ENCODE measurements at regions not wholly inside any gene's neighbourhood (a gene's known extent, or its start where the extent isn't known, plus 50 kb on each side); places are given as distances from the start of the nearest gene placed in this dataset.

DNA sequence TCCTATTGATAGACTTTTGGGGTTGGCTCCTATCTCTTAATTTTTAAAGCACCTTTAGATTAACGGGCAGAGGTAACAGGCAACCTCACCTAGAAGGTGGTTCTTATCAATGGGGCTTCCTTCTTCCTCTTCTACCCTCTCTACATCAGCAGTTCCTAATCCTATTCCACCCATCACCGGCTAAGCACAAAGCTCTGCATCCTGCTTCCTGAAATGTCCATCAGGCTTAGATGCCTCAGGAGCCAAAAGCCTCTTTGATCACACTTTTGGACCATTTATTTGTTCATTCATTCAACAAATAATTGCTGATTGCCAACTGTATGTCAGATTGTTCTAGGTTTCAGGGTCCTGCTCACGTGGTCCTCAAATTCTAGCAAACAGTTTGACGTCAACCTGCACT lies 586.0 kb downstream of the TOX3 start:
- Histone ChIP-seq H3K4ac (ENCODE audit: low read length) (no peak overlapping the region), H3K4me2 (ENCODE audit: insufficient read depth, low read length, poor library complexity, severe bottlenecking) (no peak overlapping the region), H3K14ac (ENCODE audit: low read length) (no peak overlapping the region), H3K27ac (replicated peaks; ENCODE audit: low read length) (no peak overlapping the region), H2AK5ac (ENCODE audit: low read depth, low read length) (no peak overlapping the region), H3K9me3 (replicated peaks in 1 of 2; ENCODE audit: control insufficient read depth in 2 of 2, insufficient read depth in 1 of 2, low read depth in 1 of 2, low read length in 2 of 2) (no peaks in the 10 kb centered on the region), H3K36me3 (replicated peaks in 1 of 2; ENCODE audit: control insufficient read depth in 2 of 2, insufficient read depth in 2 of 2, low read length in 2 of 2) (no peaks in the 10 kb centered on the region), H3K23ac (ENCODE audit: low read depth, low read length, poor library complexity) (no peak overlapping the region), H3K4me3 (ENCODE audit: low read length in 2 of 2) (no peak overlapping the region), H3K79me1 (ENCODE audit: low read depth, low read length) (no peaks in the 10 kb centered on the region), H3K27me3 (ENCODE audit: control insufficient read depth in 3 of 3, insufficient read depth in 3 of 3, low read depth in 1 of 3, low read length in 3 of 3) (peaks cover 0 to 6% (median 0%) of the 10 kb centered on the region in 3 experiments), H3K9ac (ENCODE audit: low read depth, low read length, poor library complexity) (no peak overlapping the region), H3K4me1 (ENCODE audit: control insufficient read depth in 2 of 2, insufficient read depth in 1 of 2, low read depth in 1 of 2, low read length in 2 of 2) (peaks cover 0 to 2% of the 10 kb centered on the region in 2 donors), H2BK15ac (ENCODE audit: low read length) (no peak overlapping the region), H4K8ac (ENCODE audit: low read depth, low read length) (no peak overlapping the region), H2AFZ (ENCODE audit: low read length) (no peak overlapping the region), H2BK120ac (ENCODE audit: low read depth, low read length) (no peak overlapping the region), H3K18ac (ENCODE audit: low read length) (no peak overlapping the region), H2BK5ac (ENCODE audit: low read length) (no peak overlapping the region), H4K91ac (ENCODE audit: low read depth, low read length, poor library complexity) (no peak overlapping the region), H2BK12ac (ENCODE audit: low read length) (no peak overlapping the region)
- DNase-seq (ENCODE audit: low spot score), result peak; percentile 50
- no CpG with 5 or more reads among the region's 4 CpGs for WGBS, 2 donors (ENCODE audit: extremely low coverage in 2 of 2, insufficient read length in 2 of 2, insufficient replicate concordance in 1 of 2)

DNA sequence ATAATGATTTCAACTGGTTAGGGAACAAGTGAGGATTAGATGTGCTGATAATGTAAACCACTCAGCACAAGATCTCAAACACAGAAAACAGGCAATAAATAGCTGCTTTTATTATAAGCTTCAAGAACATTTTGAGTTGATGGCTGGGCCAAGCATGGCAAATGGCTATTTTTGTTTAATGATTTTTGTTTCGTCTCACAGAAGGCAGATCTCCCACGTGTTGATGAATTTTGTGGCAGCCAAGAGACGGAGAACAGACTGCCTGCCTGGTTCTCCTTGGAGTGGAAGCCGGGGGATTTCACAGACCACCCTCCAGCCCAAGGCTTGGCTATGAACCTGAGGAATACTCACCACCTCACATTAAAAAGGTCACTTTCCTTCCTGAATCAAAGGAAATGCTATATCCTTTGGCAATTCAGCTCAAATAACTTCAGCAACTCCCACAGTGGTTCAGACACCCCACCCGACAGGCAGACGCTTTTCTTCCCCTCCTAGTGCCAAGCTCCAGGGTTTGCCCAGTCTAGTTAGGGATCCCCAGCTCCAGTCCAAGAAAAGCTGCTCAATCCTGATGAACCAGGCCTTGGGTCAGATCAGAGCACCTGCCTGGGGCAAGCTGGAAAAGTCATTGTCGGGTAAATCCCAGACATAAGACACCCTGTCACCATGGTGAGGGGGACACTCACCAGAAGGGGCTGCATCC lies 593.5 kb downstream of the TOX3 start:
- DNase-seq (ENCODE audit: low spot score), result no peak
- H4K8ac ChIP-seq (ENCODE audit: low read depth, low read length), result no peak overlapping the region
- H3K9ac ChIP-seq (ENCODE audit: low read depth, low read length, poor library complexity), result no peak overlapping the region
- H2BK15ac ChIP-seq (ENCODE audit: low read length), result no peak overlapping the region
- H3K23ac ChIP-seq (ENCODE audit: low read depth, low read length, poor library complexity), result no peak overlapping the region
- H3K4ac ChIP-seq (ENCODE audit: low read length), result no peak overlapping the region
- WGBS, 2 donors (ENCODE audit: extremely low coverage in 2 of 2, insufficient read length in 2 of 2, insufficient replicate concordance in 1 of 2), result no CpG with 5 or more reads among the region's 7 CpGs
- no peaks in the 10 kb centered on the region for H3K9me3 ChIP-seq (replicated peaks in 1 of 2; ENCODE audit: control insufficient read depth in 2 of 2, insufficient read depth in 1 of 2, low read depth in 1 of 2, low read length in 2 of 2)
- H2BK5ac ChIP-seq (ENCODE audit: low read length), result no peak overlapping the region
- no peak overlapping the region for H2BK12ac ChIP-seq (ENCODE audit: low read length)
- peaks cover 0 to 6% of the 10 kb centered on the region in 2 donors for H3K4me1 ChIP-seq (ENCODE audit: control insufficient read depth in 2 of 2, insufficient read depth in 1 of 2, low read depth in 1 of 2, low read length in 2 of 2)
- no peak overlapping the region for H2BK120ac ChIP-seq (ENCODE audit: low read depth, low read length)
- no peak overlapping the region for H4K91ac ChIP-seq (ENCODE audit: low read depth, low read length, poor library complexity)
- no peaks in the 10 kb centered on the region for H3K36me3 ChIP-seq (replicated peaks in 1 of 2; ENCODE audit: control insufficient read depth in 2 of 2, insufficient read depth in 2 of 2, low read length in 2 of 2)
- H3K4me2 ChIP-seq (ENCODE audit: insufficient read depth, low read length, poor library complexity, severe bottlenecking), result no peak overlapping the region
- no peak overlapping the region for H3K14ac ChIP-seq (ENCODE audit: low read length)
- H3K27me3 ChIP-seq (ENCODE audit: control insufficient read depth in 3 of 3, insufficient read depth in 3 of 3, low read depth in 1 of 3, low read length in 3 of 3), result peaks cover 0 to 23% (median 0%) of the 10 kb centered on the region in 3 experiments
- no peak overlapping the region for H3K18ac ChIP-seq (ENCODE audit: low read length)
- H2AK5ac ChIP-seq (ENCODE audit: low read depth, low read length), result no peak overlapping the region
- no peak overlapping the region for H3K27ac ChIP-seq (replicated peaks; ENCODE audit: low read length)
- H3K79me1 ChIP-seq (ENCODE audit: low read depth, low read length), result no peaks in the 10 kb centered on the region
- no peak overlapping the region for H2AFZ ChIP-seq (ENCODE audit: low read length)
- H3K4me3 ChIP-seq (ENCODE audit: low read length in 2 of 2), result no peak overlapping the region

DNA sequence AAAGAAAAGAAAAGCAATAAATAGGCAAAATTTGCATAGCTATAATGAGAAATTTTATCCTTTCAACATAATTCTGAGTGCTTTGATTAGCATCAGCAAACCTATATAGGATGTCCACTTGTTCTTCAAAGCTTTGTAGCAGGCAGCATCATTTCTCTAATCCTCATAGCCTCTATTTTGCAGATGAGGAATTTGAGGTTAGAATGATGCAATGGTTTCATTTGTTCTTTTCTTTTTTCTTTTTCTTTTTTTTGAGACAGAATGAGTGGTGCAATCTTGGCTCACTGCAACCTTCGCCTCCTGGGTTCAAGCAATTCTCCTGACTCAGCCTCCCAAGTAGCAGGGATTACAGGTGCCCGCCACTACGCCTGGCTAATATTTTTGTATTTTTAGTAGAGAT lies 594.4 kb downstream of the TOX3 start:
- no peak overlapping the region for H3K9ac ChIP-seq (ENCODE audit: low read depth, low read length, poor library complexity)
- H2BK12ac ChIP-seq (ENCODE audit: low read length), result no peak overlapping the region
- peaks cover 0 to 6% of the 10 kb centered on the region in 2 donors for H3K4me1 ChIP-seq (ENCODE audit: control insufficient read depth in 2 of 2, insufficient read depth in 1 of 2, low read depth in 1 of 2, low read length in 2 of 2)
- no peak overlapping the region for H2BK15ac ChIP-seq (ENCODE audit: low read length)
- H3K27ac ChIP-seq (replicated peaks; ENCODE audit: low read length), result no peak overlapping the region
- H3K9me3 ChIP-seq (replicated peaks in 1 of 2; ENCODE audit: control insufficient read depth in 2 of 2, insufficient read depth in 1 of 2, low read depth in 1 of 2, low read length in 2 of 2), result no peaks in the 10 kb centered on the region
- H3K4me2 ChIP-seq (ENCODE audit: insufficient read depth, low read length, poor library complexity, severe bottlenecking), result no peak overlapping the region
- no peak overlapping the region for H2AFZ ChIP-seq (ENCODE audit: low read length)
- no peak for DNase-seq (ENCODE audit: low spot score)
- no CpG with 5 or more reads among the region's 3 CpGs for WGBS, 2 donors (ENCODE audit: extremely low coverage in 2 of 2, insufficient read length in 2 of 2, insufficient replicate concordance in 1 of 2)
- H3K14ac ChIP-seq (ENCODE audit: low read length), result no peak overlapping the region
- no peaks in the 10 kb centered on the region for H3K36me3 ChIP-seq (replicated peaks in 1 of 2; ENCODE audit: control insufficient read depth in 2 of 2, insufficient read depth in 2 of 2, low read length in 2 of 2)
- no peak overlapping the region for H3K18ac ChIP-seq (ENCODE audit: low read length)
- H2AK5ac ChIP-seq (ENCODE audit: low read depth, low read length), result no peak overlapping the region
- H4K8ac ChIP-seq (ENCODE audit: low read depth, low read length), result no peak overlapping the region
- no peak overlapping the region for H3K23ac ChIP-seq (ENCODE audit: low read depth, low read length, poor library complexity)
- peaks cover 0 to 23% (median 0%) of the 10 kb centered on the region in 3 experiments for H3K27me3 ChIP-seq (ENCODE audit: control insufficient read depth in 3 of 3, insufficient read depth in 3 of 3, low read depth in 1 of 3, low read length in 3 of 3)
- H3K79me1 ChIP-seq (ENCODE audit: low read depth, low read length), result no peaks in the 10 kb centered on the region
- no peak overlapping the region for H2BK5ac ChIP-seq (ENCODE audit: low read length)
- H3K4ac ChIP-seq (ENCODE audit: low read length), result no peak overlapping the region
- H2BK120ac ChIP-seq (ENCODE audit: low read depth, low read length), result no peak overlapping the region
- H3K4me3 ChIP-seq (ENCODE audit: low read length in 2 of 2), result no peak overlapping the region
- H4K91ac ChIP-seq (ENCODE audit: low read depth, low read length, poor library complexity), result no peak overlapping the region

DNA sequence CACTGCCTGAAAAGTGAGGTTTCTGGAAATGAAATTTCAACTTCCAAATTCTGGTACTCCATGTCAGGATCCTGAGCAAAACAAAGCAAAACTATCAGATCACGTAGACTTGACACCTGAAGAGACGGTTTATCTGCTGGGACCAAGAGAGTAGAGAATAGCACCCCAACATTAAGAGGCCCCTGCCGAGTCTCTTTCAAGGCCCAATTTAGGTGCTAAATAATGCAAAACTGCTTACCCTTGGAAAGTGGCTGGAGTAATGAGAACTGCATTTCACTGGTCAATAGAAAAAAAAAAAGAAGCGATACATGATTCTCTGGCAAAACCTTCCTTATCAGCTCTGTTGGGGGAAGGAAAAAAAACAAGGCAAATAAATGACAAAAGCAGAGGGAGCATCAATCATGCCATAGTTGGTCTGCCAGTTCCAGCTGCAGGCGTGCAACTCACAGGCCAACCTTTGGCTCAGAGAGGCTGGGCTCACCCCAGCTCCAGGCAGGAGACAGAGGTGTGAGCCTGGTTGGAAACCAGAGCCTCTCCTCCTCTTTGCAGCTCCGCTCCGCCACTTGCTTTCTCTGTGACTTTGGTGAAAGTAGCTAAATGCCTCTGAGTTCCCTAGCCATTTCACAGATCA lies 595.2 kb downstream of the TOX3 start:
- H2BK120ac ChIP-seq (ENCODE audit: low read depth, low read length), result no peak overlapping the region
- no peak overlapping the region for H2BK15ac ChIP-seq (ENCODE audit: low read length)
- no peak overlapping the region for H2BK5ac ChIP-seq (ENCODE audit: low read length)
- no peak overlapping the region for H2BK12ac ChIP-seq (ENCODE audit: low read length)
- no peak overlapping the region for H4K8ac ChIP-seq (ENCODE audit: low read depth, low read length)
- no peak overlapping the region for H3K14ac ChIP-seq (ENCODE audit: low read length)
- H2AFZ ChIP-seq (ENCODE audit: low read length), result no peak overlapping the region
- H3K27me3 ChIP-seq (ENCODE audit: control insufficient read depth in 3 of 3, insufficient read depth in 3 of 3, low read depth in 1 of 3, low read length in 3 of 3), result peaks cover 0 to 23% (median 0%) of the 10 kb centered on the region in 3 experiments
- DNase-seq (ENCODE audit: low spot score), result no peak
- no peak overlapping the region for H3K4me3 ChIP-seq (ENCODE audit: low read length in 2 of 2)
- no peaks in the 10 kb centered on the region for H3K79me1 ChIP-seq (ENCODE audit: low read depth, low read length)
- no peaks in the 10 kb centered on the region for H3K36me3 ChIP-seq (replicated peaks in 1 of 2; ENCODE audit: control insufficient read depth in 2 of 2, insufficient read depth in 2 of 2, low read length in 2 of 2)
- H3K9me3 ChIP-seq (replicated peaks in 1 of 2; ENCODE audit: control insufficient read depth in 2 of 2, insufficient read depth in 1 of 2, low read depth in 1 of 2, low read length in 2 of 2), result no peaks in the 10 kb centered on the region
- no peak overlapping the region for H3K4me2 ChIP-seq (ENCODE audit: insufficient read depth, low read length, poor library complexity, severe bottlenecking)
- no peak overlapping the region for H3K9ac ChIP-seq (ENCODE audit: low read depth, low read length, poor library complexity)
- H3K27ac ChIP-seq (replicated peaks; ENCODE audit: low read length), result no peak overlapping the region
- H3K18ac ChIP-seq (ENCODE audit: low read length), result no peak overlapping the region
- H2AK5ac ChIP-seq (ENCODE audit: low read depth, low read length), result no peak overlapping the region
- no peak overlapping the region for H4K91ac ChIP-seq (ENCODE audit: low read depth, low read length, poor library complexity)
- no peak overlapping the region for H3K4ac ChIP-seq (ENCODE audit: low read length)
- peaks cover 0 to 6% of the 10 kb centered on the region in 2 donors for H3K4me1 ChIP-seq (ENCODE audit: control insufficient read depth in 2 of 2, insufficient read depth in 1 of 2, low read depth in 1 of 2, low read length in 2 of 2)
- WGBS, 2 donors (ENCODE audit: extremely low coverage in 2 of 2, insufficient read length in 2 of 2, insufficient replicate concordance in 1 of 2), result no CpG with 5 or more reads among the region's 7 CpGs
- no peak overlapping the region for H3K23ac ChIP-seq (ENCODE audit: low read depth, low read length, poor library complexity)

Data from neuronal stem cell (in vitro differentiated cells).